ENCODE measurements at regions not wholly inside any gene's neighbourhood (a gene's known extent, or its start where the extent isn't known, plus 50 kb on each side); places are given as distances from the start of the nearest gene placed in this dataset.

DNA sequence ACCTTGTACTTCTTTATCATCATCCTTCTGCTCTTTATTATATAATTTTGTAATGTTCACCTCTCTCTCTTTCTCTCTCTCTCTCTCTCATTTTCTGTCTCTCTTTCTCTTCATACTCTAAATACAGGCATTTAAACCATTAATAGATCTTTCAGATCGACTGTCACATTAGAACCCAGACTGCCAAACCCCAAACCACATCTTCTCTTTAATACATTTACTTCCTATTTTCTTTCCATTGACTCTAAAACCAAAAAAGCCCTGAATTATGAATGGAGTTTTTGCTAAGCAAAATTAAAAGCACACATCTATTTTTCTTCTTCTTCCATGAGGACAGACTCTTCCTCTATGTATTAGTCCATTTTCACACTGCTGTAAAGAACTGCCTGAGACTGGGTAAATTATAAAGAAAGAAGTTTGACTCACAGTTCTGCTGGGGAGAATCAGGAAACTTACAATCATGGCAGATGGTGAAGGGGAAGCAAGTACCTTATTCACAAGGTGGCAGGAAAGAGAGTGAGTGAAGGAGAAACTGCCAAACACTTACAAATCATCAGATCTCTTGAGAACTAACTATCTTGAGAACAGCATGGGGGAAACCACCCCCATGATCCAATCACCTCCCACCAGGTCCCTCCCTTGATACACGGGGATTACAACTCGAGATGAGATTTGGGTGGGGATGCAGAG, 272.7 kb upstream of the MGMT start:
- no peak overlapping the region for H2AFZ ChIP-seq (ENCODE audit: low read depth, low read length)
- TF ChIP-seq EZH2phosphoT487 (IDR thresholded peaks at IDR 0.05; ENCODE audit: low read depth): no peak
- TF ChIP-seq, protein P1, sequence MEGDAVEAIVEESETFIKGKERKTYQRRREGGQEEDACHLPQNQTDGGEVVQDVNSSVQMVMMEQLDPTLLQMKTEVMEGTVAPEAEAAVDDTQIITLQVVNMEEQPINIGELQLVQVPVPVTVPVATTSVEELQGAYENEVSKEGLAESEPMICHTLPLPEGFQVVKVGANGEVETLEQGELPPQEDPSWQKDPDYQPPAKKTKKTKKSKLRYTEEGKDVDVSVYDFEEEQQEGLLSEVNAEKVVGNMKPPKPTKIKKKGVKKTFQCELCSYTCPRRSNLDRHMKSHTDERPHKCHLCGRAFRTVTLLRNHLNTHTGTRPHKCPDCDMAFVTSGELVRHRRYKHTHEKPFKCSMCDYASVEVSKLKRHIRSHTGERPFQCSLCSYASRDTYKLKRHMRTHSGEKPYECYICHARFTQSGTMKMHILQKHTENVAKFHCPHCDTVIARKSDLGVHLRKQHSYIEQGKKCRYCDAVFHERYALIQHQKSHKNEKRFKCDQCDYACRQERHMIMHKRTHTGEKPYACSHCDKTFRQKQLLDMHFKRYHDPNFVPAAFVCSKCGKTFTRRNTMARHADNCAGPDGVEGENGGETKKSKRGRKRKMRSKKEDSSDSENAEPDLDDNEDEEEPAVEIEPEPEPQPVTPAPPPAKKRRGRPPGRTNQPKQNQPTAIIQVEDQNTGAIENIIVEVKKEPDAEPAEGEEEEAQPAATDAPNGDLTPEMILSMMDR (IDR thresholded peaks at IDR 0.05; ENCODE audit: low read depth, low read length): no peak
- no peaks in the 10 kb centered on the region for H3K79me2 ChIP-seq (ENCODE audit: low read length)
- H3K36me3 ChIP-seq (replicated peaks; ENCODE audit: low read depth, low read length): no peaks in the 10 kb centered on the region
- H3K27ac ChIP-seq (ENCODE audit: low read length): no peak overlapping the region
- H3K27me3 ChIP-seq (ENCODE audit: low read depth, low read length): no peaks in the 10 kb centered on the region
- no peaks in the 10 kb centered on the region for H4K20me1 ChIP-seq (ENCODE audit: insufficient read depth, low read length)
- no peak overlapping the region for H3K4me2 ChIP-seq (ENCODE audit: low read length)
- H3K4me1 ChIP-seq (ENCODE audit: low read length): no peaks in the 10 kb centered on the region
- H3K4me3 ChIP-seq (ENCODE audit: low read length): no peak overlapping the region
- H3K9me3 ChIP-seq (ENCODE audit: insufficient read depth, low read length): no peaks in the 10 kb centered on the region
- no peak overlapping the region for H3K9ac ChIP-seq (ENCODE audit: low read length)

DNA sequence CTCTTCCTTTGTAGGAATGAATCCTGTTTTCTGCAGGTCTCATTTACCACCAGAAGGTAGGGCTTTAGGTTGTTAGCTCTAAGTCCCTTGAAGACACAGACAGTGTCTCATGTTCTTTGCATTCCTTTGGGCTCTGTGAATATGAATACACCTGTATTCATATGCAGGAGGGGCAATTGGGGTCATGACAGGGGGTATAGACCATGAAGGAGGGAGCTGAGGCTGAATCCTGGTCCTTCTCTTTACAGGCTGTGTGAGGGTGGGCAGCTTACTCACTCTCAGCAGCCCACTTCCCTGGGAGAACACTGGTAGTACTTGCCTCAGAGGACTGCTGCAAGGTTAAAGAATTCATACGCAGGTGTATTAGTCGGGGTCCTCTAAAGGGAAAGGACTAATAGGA, 267.2 kb upstream of the MGMT start:
- Histone ChIP-seq H2AFZ (ENCODE audit: low read depth, low read length) (no peak overlapping the region), H3K4me3 (ENCODE audit: low read length) (no peak overlapping the region), H3K9me3 (ENCODE audit: insufficient read depth, low read length) (no peaks in the 10 kb centered on the region), H3K9ac (ENCODE audit: low read length) (no peak overlapping the region), H3K36me3 (replicated peaks; ENCODE audit: low read depth, low read length) (no peaks in the 10 kb centered on the region), H3K27ac (ENCODE audit: low read length) (no peak overlapping the region), H3K4me1 (ENCODE audit: low read length) (no peaks in the 10 kb centered on the region), H3K79me2 (ENCODE audit: low read length) (no peaks in the 10 kb centered on the region), H4K20me1 (ENCODE audit: insufficient read depth, low read length) (no peaks in the 10 kb centered on the region), H3K4me2 (ENCODE audit: low read length) (no peak overlapping the region), H3K27me3 (ENCODE audit: low read depth, low read length) (no peaks in the 10 kb centered on the region)
- no peak for TF ChIP-seq EZH2phosphoT487 (IDR thresholded peaks at IDR 0.05; ENCODE audit: low read depth)
- TF ChIP-seq, protein P1 (IDR thresholded peaks at IDR 0.05; ENCODE audit: low read depth, low read length): no peak

DNA sequence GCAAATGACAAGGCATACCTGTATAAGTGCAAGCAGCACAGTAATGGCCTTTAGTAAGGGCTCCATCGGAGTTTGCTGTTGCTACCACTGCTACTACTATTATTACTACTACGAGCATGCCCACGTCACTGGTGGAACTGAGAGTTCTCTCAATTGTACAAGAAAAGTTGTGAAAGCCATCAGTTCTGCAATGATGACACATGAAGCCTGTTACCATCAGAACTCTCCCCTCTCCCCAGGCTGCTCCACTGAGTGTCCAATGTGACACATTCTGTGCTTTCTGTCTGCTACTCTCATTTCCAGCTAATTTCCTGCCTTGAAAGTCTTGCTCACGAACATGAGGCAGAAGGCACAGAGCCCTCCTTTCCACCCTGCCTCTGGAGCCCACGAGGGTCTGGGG, 263.2 kb upstream of the MGMT start:
- H3K27me3 ChIP-seq (ENCODE audit: low read depth, low read length): no peaks in the 10 kb centered on the region
- H2AFZ ChIP-seq (ENCODE audit: low read depth, low read length): no peak overlapping the region
- no peaks in the 10 kb centered on the region for H3K79me2 ChIP-seq (ENCODE audit: low read length)

DNA sequence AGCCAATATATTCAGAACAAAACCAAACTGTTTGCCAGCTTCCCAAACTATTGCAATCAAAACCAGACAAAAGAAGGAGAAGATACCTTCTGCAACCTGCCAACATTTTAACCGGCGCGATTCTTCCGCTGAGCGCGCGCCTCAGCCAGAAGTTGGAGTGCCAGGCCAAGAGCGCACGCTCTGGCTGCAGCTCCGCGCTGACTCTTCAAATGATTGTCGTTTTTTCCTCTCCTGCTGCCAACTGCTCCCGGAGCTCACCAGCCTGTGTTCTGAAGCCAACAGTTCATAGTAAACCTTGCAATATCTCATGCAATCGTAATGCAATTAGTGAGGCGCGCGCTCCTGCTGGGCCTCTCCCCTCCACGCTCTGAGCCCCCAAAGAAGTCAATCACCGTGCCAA, 259.7 kb upstream of the MGMT start:
- H3K9me3 ChIP-seq (ENCODE audit: insufficient read depth, low read length): no peaks in the 10 kb centered on the region
- no peak overlapping the region for H3K4me3 ChIP-seq (ENCODE audit: low read length)
- H3K4me1 ChIP-seq (ENCODE audit: low read length): no peaks in the 10 kb centered on the region
- no peak overlapping the region for H3K27ac ChIP-seq (ENCODE audit: low read length)
- H4K20me1 ChIP-seq (ENCODE audit: insufficient read depth, low read length): no peaks in the 10 kb centered on the region
- no peaks in the 10 kb centered on the region for H3K27me3 ChIP-seq (ENCODE audit: low read depth, low read length)
- no peak overlapping the region for H3K4me2 ChIP-seq (ENCODE audit: low read length)
- TF ChIP-seq EZH2phosphoT487 (IDR thresholded peaks at IDR 0.05; ENCODE audit: low read depth): no peak
- TF ChIP-seq, protein P1 (IDR thresholded peaks at IDR 0.05; ENCODE audit: low read depth, low read length): no peak
- no peak overlapping the region for H3K9ac ChIP-seq (ENCODE audit: low read length)
- H3K36me3 ChIP-seq (replicated peaks; ENCODE audit: low read depth, low read length): no peaks in the 10 kb centered on the region
- no peak overlapping the region for H2AFZ ChIP-seq (ENCODE audit: low read depth, low read length)
- no peaks in the 10 kb centered on the region for H3K79me2 ChIP-seq (ENCODE audit: low read length)

More for the DNA sequence above, 263.2 kb upstream of the MGMT start:
- Histone ChIP-seq H3K9me3 (ENCODE audit: insufficient read depth, low read length) (no peaks in the 10 kb centered on the region), H3K27ac (ENCODE audit: low read length) (no peak overlapping the region), H3K4me1 (ENCODE audit: low read length) (no peaks in the 10 kb centered on the region), H3K36me3 (replicated peaks; ENCODE audit: low read depth, low read length) (no peaks in the 10 kb centered on the region), H3K4me2 (ENCODE audit: low read length) (no peak overlapping the region), H3K4me3 (ENCODE audit: low read length) (no peak overlapping the region), H3K9ac (ENCODE audit: low read length) (no peak overlapping the region), H4K20me1 (ENCODE audit: insufficient read depth, low read length) (no peaks in the 10 kb centered on the region)
- TF ChIP-seq, protein P1 (IDR thresholded peaks at IDR 0.05; ENCODE audit: low read depth, low read length): no peak
- no peak for TF ChIP-seq EZH2phosphoT487 (IDR thresholded peaks at IDR 0.05; ENCODE audit: low read depth)

Data from OCI-LY3 (cell line).